Activated T-cell treated with anti-CD3 and anti-CD28 coated beads for 1 hour (primary cell): ENCODE measurements at regions not wholly inside any gene's neighbourhood (a gene's known extent, or its start where the extent isn't known, plus 50 kb on each side); places are given as distances from the start of the nearest gene placed in this dataset.

Experiments
- DNase-seq: peaks from one replicate; pipeline ENCODE4 v3.0.0-alpha.2; 2020; ENCODE audit warnings: low read depth

DNA sequence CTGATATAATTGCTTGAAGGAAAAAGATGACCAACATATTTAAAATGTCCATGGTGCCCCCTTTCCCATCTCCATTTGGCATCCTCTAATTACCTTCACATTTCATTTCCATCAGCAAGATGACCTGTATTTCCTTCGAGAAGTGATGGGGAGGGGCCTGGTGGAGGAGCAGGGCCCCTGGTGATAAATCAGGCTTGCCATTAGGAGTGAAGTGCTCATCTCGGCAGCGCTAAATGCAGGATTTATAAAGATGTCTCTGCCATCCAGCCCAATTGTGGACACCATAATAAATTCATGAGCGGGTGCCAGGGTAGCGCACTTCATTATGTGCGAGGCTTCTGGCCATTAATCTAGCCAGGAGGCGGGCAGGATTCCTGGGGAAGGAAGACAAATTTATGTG is 101.5 kb upstream of the IRX6 start:
- no peak for DNase-seq

DNA sequence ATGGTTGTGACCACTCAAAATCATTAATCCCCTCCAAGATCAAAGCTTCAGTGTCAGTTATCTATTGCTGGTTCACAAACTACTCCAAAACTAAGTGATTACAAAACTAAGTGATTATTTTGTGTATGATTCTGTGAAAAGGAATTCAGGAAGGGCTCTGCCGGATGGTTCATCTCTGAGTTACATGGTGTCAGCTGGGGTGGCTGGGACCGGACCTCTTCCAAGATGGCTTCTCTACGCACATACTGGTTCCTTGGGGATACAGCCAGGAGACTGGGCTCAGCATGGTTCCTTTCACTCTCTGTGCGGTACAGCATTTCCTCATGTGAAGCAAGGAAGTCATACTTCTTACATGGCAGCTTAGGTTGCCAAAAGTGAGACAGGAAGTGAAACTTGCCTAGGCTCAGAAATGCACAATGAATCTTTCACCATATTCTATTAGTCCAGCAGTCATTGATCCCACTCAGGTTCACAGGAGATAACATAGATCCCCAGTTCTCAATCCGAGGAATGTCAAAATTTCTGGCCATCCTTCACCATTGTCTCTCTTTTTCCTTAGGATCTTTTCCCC is 97.9 kb upstream of the IRX6 start:
- no peak for DNase-seq

DNA sequence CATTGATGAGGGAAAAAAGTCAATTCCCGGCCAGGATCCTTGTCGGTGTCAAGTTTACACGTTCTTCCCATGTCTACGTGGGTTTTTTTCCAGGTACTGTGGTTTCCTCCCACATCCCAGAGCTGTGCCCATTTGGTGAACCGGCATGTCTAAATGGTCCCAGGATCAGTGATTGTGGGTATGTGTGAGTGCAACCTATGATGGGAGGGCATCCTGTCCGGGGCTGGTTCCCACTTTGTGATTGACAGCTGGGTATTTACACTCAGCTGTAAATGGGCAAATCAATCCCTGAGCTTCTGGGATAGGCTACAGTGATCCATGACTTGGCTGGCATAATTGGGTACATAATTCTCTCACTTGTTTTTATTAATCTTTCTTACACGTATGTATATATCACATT is 91.2 kb upstream of the IRX6 start:
- no peak for DNase-seq

DNA sequence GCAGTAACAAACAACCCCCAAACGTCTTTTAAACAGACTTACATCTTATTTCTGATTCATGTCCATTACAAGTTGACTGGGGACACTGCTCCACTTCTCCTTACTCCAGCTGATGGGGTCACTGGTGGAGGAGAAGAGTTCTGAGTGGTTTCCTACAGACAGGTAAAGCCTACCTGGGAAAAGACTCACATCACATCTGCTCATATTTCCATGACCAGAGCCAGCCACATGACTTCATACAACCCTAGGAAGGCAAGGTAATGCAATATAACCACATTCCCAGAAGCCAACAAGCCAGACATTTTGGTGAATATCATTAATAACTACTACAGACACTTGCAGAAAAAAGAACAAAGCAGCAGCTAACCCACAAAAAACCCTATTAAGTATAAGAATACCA is 90.5 kb upstream of the IRX6 start:
- DNase-seq = no peak

DNA sequence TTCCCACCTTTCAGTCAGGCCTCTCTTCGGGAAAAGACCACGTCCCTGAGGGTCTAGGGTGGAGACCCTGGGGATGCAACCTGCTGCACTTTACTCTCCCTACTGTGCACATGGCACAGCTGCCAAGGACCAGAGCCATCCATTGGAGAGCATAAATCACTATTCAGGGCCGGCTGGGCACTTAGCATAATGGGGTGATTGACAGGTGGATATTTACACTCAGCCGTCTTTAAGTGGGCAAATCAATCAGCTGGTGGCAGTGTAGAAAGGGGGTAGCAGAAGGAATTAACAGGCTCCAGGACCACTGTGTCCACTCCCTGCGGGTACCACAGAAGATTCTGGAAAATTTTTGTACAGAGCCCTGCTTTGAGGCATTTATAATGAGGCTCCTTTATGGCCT is 87.3 kb upstream of the IRX6 start:
- DNase-seq = no peak

DNA sequence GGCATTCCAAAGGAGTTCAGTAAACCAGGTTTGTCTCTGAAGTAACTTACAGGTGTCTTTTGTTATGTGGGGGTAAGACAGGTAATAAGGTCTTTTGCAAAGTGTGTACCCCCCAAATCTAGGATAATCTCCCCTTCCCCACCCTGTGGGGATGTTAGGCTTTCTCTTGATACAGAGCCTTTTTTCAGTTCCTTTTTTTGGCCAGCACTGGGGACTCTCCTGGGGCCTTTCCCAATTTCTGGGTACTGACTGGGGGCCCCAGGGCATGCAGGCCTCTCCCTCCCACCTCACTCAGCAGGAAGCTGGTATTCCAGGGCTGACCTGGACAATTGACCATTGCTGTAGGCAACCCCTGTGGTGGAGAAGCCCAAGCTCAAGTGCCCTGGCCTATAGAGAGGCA is 84.3 kb upstream of the IRX6 start:
- DNase-seq = no peak

DNA sequence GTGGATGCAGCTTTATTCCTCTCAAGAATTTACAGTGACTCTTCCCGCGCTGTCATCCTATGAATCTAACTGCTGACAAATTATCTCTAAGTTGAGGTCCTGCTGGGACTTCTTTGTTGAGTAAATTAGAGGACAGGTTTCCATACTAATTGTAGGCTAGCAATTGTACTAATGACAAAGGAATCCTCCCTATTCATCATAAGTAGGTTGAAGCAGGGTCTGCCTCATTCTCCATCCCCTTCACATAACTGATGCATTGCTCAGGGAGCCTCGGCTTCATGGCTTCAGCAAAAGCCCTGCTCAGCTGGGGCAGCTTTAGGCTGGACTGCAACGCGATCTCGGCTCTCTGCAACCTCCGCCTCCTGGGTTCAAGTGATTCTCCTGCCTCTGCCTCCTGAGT is 83.1 kb upstream of the IRX6 start:
- DNase-seq = no peak

DNA sequence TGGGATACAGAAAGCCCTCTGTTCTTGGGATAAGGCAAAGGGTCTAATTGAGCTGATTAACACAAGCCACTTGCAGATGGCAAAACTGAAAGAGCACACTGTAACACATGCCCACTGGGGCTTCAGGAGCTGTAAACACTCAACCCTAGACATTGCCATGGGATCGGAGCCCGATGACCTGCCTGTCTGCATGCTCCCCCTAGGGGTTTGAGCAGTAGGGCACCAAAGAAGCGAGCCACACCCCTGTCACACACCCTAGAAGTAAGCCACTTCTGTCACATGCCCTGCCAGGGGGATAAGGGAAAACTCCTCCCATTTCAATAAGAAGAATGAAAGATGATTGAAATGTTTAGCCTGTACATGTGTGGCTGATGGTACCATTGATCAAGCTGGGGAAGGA is 81.3 kb upstream of the IRX6 start:
- DNase-seq = no peak

DNA sequence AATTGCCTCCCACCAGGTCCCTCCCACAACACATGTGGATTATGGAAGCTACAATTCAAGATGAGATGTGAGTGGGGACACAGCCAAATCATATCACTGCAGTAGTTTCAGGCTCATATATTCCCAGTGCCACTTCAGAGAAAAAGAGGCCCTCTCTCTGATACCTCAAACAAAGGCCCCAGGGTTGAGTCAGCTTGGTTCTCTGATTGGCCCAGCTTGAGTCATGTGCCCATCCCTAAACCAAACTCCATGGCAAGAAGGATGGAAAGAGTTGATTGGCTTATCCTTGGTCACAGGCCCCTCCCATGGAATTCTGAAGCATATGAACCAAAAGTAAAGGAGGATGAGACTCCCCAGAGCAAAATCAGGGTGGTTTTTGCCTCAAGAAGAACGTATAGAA is 75.9 kb upstream of the IRX6 start:
- no peak for DNase-seq

DNA sequence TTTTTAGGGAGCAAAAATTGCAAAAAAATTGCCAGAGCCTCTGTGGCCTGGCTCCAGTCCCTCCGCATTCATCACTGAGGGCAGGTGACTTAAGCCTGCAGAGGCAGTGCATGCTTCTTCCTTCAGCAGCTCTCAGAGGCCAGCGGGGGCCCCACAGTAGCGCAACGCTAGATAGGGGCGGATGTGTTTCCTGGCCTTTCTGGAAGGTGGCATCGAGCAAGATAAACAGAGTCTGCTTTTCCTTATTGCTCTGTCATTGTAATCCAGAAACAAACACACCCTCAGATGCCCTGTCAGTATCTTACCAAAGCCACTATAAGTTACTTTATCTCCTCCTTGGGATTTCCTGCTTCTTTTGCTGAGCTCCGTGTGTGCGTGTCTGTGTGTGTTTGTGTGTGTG is 75.5 kb upstream of the IRX6 start:
- no peak for DNase-seq

DNA sequence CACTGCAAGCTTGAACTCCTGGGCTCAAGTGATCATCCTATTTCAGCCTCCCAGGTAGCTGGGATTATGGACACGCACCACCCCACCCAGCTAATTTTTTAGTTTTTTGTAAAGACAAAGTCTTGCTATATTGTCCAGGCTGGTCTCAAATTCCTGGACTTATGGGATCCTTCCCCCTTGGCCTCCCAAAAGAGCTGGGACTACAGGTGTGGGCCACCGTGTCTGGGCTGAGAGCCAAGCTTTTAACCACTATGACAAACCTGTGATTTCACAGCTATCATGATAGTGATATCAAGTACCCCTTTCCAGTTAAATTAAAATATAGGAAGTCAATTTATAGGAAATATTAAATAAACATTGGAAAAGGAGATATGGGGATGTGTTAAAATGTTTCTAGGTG is 74.6 kb upstream of the IRX6 start:
- no peak for DNase-seq

DNA sequence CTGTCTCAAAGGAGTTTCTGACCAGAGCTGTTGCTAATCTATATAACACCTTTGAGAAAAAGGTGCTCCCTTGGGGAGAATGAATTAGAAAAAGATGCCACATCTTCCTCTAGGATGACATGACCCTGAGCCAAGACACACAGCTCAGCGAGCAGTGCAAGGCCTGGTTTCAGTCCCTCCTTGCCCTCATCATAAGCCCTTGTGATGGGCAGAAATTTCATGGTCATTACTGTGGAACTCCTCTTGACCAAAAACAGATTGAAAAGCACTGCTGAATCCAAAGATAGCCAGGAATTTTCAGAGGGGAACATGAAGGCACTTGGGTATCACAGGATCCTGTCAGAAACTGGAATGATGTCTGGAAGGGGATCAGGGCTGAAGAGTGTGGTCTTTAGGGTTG is 74.1 kb upstream of the IRX6 start:
- no peak for DNase-seq

DNA sequence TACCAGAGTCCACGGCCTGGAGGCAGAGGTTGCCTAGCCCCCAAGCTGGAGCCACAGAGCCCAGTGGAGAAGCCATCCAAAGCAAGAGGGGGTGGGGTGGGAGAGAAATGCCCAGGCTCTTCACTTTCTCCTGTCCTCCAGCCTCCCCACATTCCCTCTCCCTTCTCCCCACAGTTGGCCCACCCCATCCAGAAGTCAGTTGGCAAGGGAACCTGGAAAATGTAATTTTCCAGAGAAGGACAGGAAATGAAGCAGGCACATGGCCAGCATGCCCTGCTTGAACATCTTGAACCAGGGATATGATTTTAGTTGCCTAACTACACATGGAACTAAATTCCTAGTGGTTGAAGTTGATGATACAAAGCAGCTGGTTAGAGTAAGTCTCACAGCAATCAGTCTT is 73.3 kb upstream of the IRX6 start:
- DNase-seq = no peak

DNA sequence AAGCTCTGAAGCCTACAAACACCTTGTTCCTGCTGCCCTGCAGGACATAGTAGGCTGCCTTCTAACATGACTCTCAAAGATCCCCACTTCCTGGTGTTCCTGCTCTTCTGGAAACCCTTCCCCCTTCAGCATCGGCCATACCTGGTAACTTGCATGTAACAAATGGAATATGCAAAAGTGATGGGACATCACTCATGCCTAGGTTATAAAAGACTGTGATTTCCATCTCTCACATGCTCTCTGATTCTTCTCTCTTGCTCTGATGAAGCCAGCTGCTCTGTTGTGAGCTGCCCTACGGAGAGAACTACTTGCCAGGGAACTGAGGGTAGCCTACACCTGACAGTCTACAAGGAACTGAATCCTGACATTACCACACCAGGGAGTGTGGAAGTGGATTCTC is 72.9 kb upstream of the IRX6 start:
- no peak for DNase-seq

DNA sequence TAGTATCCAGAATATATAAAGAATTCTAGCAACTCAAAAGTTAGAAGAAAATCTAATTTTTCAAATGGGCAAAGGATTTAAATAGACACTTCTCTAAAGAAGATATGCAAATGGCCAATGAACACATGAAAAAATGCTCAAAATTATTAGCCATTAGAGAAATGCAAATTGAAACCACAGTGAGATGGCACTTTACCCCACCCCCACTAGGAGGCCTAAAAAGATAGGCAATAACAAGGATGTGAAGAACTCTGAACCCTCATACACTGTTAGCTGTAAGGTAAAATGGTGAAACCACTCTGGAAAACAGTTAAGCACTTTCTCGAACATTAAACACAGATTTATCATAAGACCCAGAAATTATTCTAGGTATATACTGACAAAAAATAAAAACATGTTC is 71.4 kb upstream of the IRX6 start:
- DNase-seq = no peak

DNA sequence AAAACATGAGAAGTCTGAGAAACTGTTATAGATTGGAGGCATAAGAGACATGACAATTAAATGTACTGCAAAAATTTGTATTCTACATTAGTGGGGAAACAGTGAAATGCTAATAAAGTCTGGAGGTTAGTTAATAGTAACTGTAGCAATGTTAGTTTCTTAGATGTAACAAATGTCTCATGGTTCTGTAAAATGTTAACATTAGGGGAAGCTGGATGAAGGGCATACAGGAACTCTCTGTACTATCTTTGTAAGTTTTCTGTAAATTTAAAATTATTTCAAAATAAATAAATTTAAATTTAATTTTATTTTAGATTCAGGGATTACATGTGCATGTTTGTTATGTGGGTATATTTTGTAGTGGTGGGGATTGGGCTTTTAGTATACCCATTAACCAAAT is 70.0 kb upstream of the IRX6 start:
- DNase-seq = no peak

DNA sequence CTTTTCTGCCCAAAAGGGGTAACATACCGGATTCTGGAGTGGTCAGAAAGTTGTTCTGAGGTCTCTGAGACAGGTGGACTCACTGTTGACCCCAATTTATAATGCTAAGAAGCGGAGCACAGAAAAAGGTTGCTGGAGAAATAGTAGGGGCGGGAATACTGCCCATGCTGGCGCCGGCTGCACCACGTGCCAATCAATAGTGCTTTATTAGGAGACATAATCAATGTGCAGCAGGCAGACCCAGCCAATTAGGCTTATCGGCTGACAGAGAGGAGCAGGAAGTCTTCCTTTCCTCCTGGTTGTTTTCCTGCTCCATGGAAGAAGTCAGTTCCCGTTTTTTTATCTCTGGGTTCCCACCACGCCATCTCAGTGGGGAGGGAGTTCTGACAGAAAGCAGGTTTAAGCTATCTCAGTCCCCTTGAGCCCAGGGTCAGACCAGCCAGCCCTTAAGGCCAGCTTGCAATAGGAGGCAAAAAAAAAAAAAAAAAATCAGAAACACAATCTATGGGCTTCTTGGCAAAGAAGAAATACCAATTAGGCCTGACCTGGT is 68.2 kb upstream of the IRX6 start:
- no peak for DNase-seq

DNA sequence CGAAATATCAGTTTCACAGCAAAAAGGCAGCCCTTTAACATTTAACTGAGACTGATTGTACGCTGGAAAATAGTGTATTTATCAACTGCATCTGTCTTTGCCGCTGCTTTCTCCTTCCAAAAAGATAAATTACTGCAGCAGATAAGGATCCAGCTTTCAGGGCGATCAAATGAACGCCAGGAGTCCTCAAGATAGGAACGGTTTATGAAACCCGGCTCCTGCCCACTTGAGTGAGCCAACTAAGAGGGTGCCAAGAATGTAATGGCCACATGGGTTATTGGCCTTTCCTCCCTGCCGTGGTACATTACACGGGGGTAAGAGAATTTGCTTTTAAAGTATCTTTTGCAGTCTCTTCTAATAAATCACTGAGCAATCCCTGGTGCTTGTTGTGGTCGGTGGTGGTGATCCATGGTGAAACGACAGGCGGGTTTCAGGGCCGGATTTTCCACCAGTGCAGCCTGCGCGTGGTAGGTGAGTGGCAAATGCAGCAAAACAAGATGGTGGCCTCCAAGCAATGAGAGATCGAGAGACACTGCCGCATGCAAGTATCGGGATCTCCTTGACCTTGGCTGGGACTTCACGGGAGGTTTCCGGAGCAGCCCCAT is 67.5 kb upstream of the IRX6 start:
- DNase-seq = no peak

DNA sequence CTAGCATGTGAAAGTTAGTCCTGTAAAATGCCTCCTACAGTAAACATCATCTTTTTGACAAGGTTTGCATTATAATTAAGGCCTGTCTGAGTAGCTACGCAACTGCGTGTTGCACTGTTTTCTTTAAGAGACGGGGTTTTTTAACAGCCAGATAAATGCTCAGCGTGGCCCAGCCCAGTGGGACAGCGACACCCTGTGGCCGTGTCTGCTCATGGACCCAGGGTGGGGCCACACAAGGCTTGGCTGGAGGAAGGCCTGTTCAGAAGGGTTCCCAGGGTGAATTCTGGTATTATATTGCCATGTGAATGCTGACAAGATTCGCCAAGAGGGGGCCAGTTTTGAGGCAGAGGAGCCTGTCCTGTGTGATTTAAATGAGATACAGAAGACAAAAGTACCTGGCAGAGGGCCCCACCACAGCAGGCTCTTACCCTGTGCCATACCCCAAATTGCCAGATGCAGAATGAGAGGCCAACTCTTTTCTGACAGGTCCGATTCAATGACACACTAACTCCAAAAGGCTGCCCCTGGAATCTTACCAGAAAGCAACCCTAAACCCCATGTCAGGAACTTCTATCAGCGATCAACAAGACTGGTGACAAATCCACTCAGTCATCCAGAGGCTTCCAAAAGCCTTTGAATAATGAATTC is 65.9 kb upstream of the IRX6 start:
- DNase-seq = peak; percentile 11

DNA sequence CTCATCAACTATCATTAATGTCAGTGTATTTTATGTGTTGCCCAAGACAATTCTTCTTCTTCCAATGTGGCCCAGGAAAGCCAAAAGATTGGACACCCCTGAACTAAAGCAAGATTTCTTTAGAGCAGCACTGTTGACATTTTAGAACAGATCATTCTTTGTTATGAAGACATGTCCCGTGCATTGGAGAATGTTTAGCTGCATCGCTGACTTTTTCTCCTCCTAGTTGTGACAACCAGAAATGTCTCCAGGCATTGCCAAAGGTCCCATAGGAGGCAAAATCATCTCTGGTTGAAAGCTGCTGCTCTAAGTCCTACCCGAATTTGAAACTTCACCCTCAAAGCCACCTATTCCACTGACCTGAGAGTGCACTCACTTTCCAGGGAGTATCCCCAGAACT is 62.7 kb upstream of the IRX6 start:
- no peak for DNase-seq

DNA sequence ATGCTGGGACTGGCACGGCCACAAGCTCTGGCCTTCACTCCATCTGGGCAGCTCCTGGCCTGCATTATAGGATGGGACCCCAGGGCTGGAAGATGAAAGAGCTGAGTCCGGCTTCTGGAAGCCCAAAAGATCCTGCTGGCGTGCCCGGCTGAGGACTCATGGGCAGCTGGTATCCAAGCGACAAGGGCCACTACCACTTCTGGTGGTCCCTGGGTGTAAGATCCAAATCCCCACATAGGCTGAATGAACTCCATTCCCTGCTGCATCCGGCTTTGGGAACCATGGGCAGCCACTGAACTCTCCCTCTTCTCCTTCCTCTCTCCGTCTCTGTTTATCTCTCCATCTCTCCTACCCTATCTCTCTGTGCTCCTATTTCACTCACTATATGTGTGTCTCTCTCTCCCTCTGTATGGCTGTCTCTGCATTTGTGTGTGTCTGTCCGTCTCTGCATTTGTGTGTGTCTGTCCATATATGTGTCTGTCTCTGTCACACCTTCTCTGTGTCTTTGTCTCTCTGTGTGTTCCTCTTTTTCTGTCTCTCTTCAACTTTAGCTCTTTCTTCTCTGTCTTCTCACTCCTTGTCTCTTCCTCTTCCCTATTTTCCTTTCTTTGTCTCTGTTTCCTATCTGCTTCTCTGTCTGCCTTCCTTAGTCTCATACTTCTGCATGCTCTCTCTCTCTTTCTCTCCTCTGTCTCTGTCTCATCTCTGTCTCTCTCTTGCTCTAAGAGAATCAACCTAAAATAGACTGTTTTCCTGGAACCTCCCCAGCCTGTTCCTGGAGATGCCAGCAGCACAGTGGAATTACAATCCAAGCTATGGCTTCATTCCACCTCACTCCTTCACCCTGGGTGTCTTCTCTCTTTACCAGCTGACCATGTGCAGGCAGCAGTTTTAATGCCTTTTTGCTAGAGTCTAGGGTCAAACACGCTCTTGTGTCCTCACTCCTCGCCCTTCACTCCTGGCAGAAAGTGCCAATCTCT is 60.4 kb upstream of the IRX6 start:
- DNase-seq = no peak

DNA sequence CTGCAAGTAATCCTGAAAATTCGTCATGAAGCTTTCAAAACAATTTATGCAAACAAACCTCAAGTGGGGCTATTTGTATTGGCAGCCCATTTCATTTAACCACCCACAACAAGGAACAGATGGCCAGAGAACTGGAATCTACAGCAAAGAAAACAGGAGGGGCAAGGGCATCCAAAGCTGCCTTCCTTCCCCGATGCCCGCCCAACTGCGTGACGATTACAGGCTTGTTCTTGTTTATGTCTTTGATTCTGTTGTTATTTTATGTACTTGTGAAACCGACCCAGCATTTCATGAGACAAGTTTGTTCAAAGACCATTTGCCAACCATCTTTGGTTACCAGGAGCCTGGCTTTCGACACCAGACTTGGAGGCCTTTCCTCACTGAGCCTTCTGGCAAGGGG is 59.1 kb upstream of the IRX6 start:
- DNase-seq = no peak

DNA sequence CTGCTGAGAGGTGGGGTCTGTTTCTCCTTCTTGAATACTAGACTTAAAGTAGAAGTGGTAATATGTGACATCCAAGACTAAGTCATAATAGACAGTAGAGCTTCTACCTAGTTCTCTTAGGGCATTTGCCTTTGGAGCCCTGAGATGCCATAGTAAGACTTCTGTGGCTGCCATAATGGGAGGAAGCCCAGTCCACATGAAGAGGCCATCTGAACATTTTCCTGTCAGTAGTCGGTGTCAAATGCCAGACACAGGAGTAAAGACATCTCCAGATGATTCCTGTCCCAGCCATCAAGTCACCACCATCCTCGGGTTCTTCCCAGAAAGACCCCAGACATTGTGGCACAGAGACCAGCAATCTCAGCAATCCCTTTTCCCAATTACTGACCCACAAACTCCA is 58.1 kb upstream of the IRX6 start:
- DNase-seq = no peak
